Chondrocyte (in vitro differentiated cells): ENCODE measurements at regions not wholly inside any gene's neighbourhood (a gene's known extent, or its start where the extent isn't known, plus 50 kb on each side); places are given as distances from the start of the nearest gene placed in this dataset.
"Not testable (repeated sequence)": the region's sequence is repeated elsewhere in the genome, so short reads cannot be mapped to it uniquely, and the experiment has no call there.

Experiments used
- DNase-seq: peaks from one replicate; pipeline ENCODE4 v3.0.0; 2021; ENCODE audit warnings: mixed read lengths, low spot score
- H3K27ac Mint-ChIP-seq: one replicate; pipeline ENCODE4 v1.8.0; 2021; ENCODE audit warnings: mild to moderate bottlenecking, moderate library complexity, mixed read lengths; ENCODE audit not compliant: unreplicated experiment
- H3K27me3 Mint-ChIP-seq: 2 replicates; pipeline ENCODE4 v1.8.0; 2021; ENCODE audit warnings: low read depth, mixed read lengths
- H3K36me3 Mint-ChIP-seq: 2 replicates; pipeline ENCODE4 v1.8.0; 2021; ENCODE audit warnings: low read depth, mixed read lengths
- H3K4me1 Mint-ChIP-seq: 2 replicates; pipeline ENCODE4 v1.8.0; 2021; ENCODE audit warnings: low read depth, mild to moderate bottlenecking, mixed read lengths
- H3K4me3 Mint-ChIP-seq: one replicate; pipeline ENCODE4 v1.8.0; 2021; ENCODE audit warnings: mild to moderate bottlenecking, moderate library complexity, mixed read lengths; ENCODE audit not compliant: unreplicated experiment
- H3K9me3 Mint-ChIP-seq: 2 replicates; pipeline ENCODE4 v1.8.0; 2021; ENCODE audit warnings: low read depth, mixed read lengths
- TF ChIP-seq, protein P1 (sequence below): fragments of 200-600 bp; sonication (generic); IDR thresholded peaks from 2 replicates; pipeline ENCODE4 v1.5.0; 2021; ENCODE audit warnings: antibody characterized with exemption, mild to moderate bottlenecking, moderate library complexity

DNA sequence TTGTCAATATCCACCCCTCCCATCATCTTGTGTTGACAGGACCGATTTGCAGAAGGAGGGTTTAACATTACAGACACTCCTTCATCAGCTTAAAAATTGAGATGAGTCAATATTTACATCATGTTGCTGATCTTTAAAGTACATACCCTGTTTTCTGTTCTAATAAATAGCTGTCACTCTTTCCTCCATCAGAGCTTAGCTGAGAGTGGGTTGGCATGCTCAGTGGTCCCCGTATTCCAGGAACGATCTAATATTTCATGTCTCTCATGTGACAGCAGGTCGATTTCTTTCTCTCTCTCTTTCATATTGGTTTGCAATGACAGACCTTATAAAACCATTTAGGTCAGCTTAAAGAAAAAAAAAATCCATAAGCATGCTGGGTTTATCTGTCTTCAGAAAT, 950.6 kb downstream of the GALC start:
- peaks cover 4% of the 10 kb centered on the region for H3K27me3 Mint-ChIP-seq
- no peak for DNase-seq
- H3K36me3 Mint-ChIP-seq, result no peaks in the 10 kb centered on the region
- no peak overlapping the region for H3K27ac Mint-ChIP-seq
- H3K4me1 Mint-ChIP-seq, result no peaks in the 10 kb centered on the region
- no peak overlapping the region for H3K4me3 Mint-ChIP-seq
- H3K9me3 Mint-ChIP-seq, result peaks cover 4% of the 10 kb centered on the region
- TF ChIP-seq, protein P1, sequence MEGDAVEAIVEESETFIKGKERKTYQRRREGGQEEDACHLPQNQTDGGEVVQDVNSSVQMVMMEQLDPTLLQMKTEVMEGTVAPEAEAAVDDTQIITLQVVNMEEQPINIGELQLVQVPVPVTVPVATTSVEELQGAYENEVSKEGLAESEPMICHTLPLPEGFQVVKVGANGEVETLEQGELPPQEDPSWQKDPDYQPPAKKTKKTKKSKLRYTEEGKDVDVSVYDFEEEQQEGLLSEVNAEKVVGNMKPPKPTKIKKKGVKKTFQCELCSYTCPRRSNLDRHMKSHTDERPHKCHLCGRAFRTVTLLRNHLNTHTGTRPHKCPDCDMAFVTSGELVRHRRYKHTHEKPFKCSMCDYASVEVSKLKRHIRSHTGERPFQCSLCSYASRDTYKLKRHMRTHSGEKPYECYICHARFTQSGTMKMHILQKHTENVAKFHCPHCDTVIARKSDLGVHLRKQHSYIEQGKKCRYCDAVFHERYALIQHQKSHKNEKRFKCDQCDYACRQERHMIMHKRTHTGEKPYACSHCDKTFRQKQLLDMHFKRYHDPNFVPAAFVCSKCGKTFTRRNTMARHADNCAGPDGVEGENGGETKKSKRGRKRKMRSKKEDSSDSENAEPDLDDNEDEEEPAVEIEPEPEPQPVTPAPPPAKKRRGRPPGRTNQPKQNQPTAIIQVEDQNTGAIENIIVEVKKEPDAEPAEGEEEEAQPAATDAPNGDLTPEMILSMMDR, result no peak

DNA sequence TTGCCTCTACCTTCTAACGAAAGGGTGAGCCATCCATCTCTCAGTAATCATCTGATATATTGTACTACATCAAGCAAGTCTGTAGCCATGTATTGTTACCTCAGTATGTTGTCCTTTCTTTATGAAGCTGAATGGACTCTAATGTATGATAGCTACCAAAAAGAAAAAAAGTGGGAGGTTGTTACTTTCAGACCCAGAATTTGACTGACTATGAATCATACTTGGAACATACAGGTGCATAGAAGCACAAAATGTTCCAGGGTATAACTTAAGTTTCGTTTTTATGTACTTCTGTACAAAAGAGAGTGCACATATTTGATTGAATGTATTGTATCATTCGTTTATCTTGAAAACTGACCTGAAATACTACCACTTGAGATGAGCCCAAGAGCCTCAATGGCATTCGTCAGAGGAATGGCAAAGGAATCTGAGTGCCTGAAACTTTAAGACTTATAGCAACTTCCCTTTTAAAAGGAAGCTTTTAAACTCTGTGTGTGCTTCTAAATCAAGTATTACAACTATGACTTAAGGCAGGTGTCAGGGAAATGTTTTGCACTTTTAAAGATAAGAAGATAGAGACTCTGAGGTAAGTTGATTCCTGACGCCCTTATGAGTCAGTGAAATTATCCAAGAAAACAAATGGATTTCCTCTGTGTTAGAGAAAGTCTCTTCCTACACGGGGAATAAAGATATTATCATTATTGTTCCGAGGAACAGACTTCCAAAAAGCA, 951.5 kb downstream of the GALC start:
- H3K27ac Mint-ChIP-seq, result no peak overlapping the region
- TF ChIP-seq, protein P1, result no peak

DNA sequence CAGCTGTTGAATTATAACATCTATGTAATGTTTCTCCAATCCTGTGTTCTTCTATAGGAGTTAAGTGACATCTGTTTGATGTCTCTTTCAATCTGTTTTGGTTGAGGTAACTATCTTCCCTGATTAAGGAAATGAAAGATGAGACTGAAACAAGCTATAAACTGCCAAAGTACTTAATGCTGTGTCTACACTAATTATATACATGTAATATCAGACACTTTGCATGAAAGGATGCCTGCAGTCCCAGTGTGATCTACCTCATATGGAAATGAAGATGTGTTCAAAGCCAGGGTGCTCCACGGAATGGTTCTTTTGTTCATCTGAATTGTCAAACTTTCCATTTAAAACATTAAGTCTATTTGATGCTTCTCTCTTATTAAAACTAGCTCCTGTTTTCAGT, 958.3 kb downstream of the GALC start:
- Mint-ChIP-seq H3K9me3 (peaks cover 4% of the 10 kb centered on the region), H3K4me3 (no peak overlapping the region), H3K27ac (no peak overlapping the region), H3K27me3 (no peaks in the 10 kb centered on the region), H3K36me3 (no peaks in the 10 kb centered on the region), H3K4me1 (peaks cover 6% of the 10 kb centered on the region)
- TF ChIP-seq, protein P1, result no peak
- no peak for DNase-seq

More for the DNA sequence above, 951.5 kb downstream of the GALC start:
- Mint-ChIP-seq H3K36me3 (no peaks in the 10 kb centered on the region), H3K4me3 (no peak overlapping the region), H3K27me3 (peaks cover 4% of the 10 kb centered on the region), H3K4me1 (no peaks in the 10 kb centered on the region), H3K9me3 (peaks cover 4% of the 10 kb centered on the region)
- no peak for DNase-seq

DNA sequence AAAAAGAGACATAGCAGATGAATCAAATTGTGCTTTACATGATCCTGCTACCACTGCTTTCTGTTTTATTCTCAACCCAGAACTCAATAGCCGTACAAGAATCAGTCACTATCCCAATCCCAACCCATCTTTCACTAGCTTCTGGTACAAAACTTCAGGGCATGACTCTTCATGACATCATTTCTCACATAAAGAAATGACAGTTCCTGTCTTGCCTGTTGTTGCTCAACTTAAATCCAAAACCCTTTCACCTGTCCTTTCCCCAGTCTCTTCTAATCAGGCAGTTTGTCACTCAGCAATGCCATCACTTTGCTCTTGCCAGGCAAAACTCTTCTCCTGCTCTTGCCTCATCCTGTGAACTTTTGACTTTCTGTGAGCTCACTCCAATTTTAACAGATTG, 962.8 kb downstream of the GALC start:
- Mint-ChIP-seq H3K4me3 (no peak overlapping the region), H3K36me3 (no peaks in the 10 kb centered on the region), H3K27ac (no peak overlapping the region), H3K9me3 (no peaks in the 10 kb centered on the region), H3K27me3 (no peaks in the 10 kb centered on the region), H3K4me1 (peaks cover 6% of the 10 kb centered on the region)
- TF ChIP-seq, protein P1, result no peak
- no peak for DNase-seq

DNA sequence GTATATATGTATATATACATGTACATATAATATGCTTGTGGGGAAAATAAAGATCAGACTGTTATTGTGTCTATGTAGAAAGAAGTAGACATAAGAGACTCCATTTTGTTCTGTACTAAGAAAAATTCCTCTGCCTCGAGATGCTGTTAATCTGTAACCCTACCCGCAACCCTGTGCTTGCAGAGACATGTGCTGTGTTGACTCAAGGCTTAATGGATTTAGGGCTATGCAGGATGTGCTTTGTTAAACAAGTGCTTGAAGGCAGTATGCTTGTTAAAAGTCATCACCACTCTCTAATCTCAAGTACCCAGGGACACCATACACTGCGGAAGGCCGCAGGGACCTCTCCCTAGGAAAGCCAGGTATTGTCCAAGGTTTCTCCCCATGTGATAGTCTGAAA, 972.9 kb downstream of the GALC start:
- not testable (repeated sequence) for H3K4me3 Mint-ChIP-seq, DNase-seq, H3K27me3 Mint-ChIP-seq, H3K9me3 Mint-ChIP-seq, H3K36me3 Mint-ChIP-seq, H3K27ac Mint-ChIP-seq, H3K4me1 Mint-ChIP-seq

DNA sequence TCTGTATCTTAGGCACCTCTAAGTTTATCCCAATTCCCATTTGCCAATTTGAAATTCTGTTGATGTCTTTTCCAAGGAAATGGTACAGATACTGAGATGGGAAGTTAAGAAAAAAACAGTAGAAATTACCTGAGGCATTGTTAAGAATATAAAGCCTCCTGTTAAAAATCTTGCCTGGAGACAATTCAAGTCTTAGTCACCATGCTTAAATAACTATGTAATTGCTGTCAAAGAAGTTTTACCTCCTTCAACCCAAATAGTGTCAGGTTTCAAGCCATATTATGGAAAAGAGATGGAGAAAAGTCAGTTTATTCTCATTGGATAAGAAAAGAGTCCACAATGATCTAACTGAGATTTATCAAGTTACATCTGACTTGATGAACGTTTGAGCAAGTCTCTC, 974.7 kb downstream of the GALC start:
- Mint-ChIP-seq H3K36me3 (peaks cover 2% of the 10 kb centered on the region), H3K4me1 (peaks cover 7% of the 10 kb centered on the region), H3K9me3 (peaks cover 7% of the 10 kb centered on the region), H3K27ac (no peak overlapping the region), H3K4me3 (no peak overlapping the region), H3K27me3 (no peaks in the 10 kb centered on the region)
- TF ChIP-seq, protein P1, result no peak
- DNase-seq, result no peak
